IMR-90 (cell line): ENCODE measurements at regions not wholly inside any gene's neighbourhood (a gene's known extent, or its start where the extent isn't known, plus 50 kb on each side); places are given as distances from the start of the nearest gene placed in this dataset.

Experiments used
- ATAC-seq: fragments of 200-7000 bp; cut with Tn5 transposase; 2 replicates; pipeline ENCODE4 v1.9.1; 2020; ENCODE audit warnings: low read depth, mild to moderate bottlenecking, moderate library complexity
- BruUV-seq: library from RNA; stranded (reverse); fragments of 400-500 nt; replicated peaks from 2 replicates; lab custom pipeline; 2021; lab: Mats Ljungman, UMichigan
- CTCF ChIA-PET: fragments of 300-600 bp; formaldehyde crosslinking; extraction: SDS; loops from one replicate; lab custom pipeline; 2021; ENCODE audit warnings: antibody characterized with exemption; lab: Yijun Ruan, JAX
- POLR2A ChIA-PET: fragments of 300-600 bp; sonication (Branson Sonifier 250); formaldehyde crosslinking; loops from one replicate; lab custom pipeline; 2022; ENCODE audit warnings: antibody characterized with exemption; ENCODE audit not compliant: unreplicated experiment; lab: Charles Lee
- DNase-seq: peaks from one replicate; pipeline ENCODE4 v3.0.0; 2013
- H2AFZ ChIP-seq: replicated peaks from 2 replicates; pipeline ENCODE3; 2013; ENCODE audit warnings: low read length, mild to moderate bottlenecking; ENCODE audit not compliant: poor library complexity
- H2AK5ac ChIP-seq: 2 replicates; pipeline ENCODE4 v1.6.1; 2013; ENCODE audit warnings: low read depth, low read length, inconsistent platforms
- H2AK9ac ChIP-seq: replicated peaks from 2 replicates; pipeline ENCODE3; 2013; ENCODE audit warnings: mild to moderate bottlenecking, low read depth, low read length, moderate library complexity; ENCODE audit not compliant: poor library complexity
- H2BK120ac ChIP-seq: 2 replicates; pipeline ENCODE4 v1.6.1; 2013; ENCODE audit warnings: low read depth, low read length, inconsistent platforms
- H2BK15ac ChIP-seq: 3 replicates; pipeline ENCODE4 v1.6.1; 2013; ENCODE audit warnings: low read depth, low read length, inconsistent platforms
- H2BK20ac ChIP-seq: 2 replicates; pipeline ENCODE4 v1.6.1; 2013; ENCODE audit warnings: low read depth, mild to moderate bottlenecking, inconsistent platforms, low read length, moderate library complexity
- H2BK5ac ChIP-seq: 2 replicates; pipeline ENCODE4 v1.6.1; 2013; ENCODE audit warnings: mild to moderate bottlenecking, low read depth, low read length, inconsistent platforms; ENCODE audit not compliant: poor library complexity, severe bottlenecking
- H3K14ac ChIP-seq: replicated peaks from 2 replicates; pipeline ENCODE4 v1.6.1; 2013; ENCODE audit warnings: low read depth, low read length, inconsistent platforms
- H3K18ac ChIP-seq: 2 replicates; pipeline ENCODE4 v1.6.1; 2013; ENCODE audit warnings: low read depth, low read length, control low read depth
- H3K23ac ChIP-seq: 2 replicates; pipeline ENCODE4 v1.6.1; 2013; ENCODE audit warnings: low read depth, low read length, inconsistent platforms
- H3K27ac ChIP-seq: 2 replicates; pipeline ENCODE4 v1.5.1; 2013; ENCODE audit warnings: mild to moderate bottlenecking, control low read depth, low read length; ENCODE audit not compliant: insufficient read depth
- H3K27me3 ChIP-seq: 2 replicates; pipeline ENCODE4 v1.6.1; 2013; ENCODE audit warnings: low read length; ENCODE audit not compliant: control insufficient read depth, insufficient read depth
- H3K36me3 ChIP-seq: 2 replicates; pipeline ENCODE4 v1.6.1; 2013; ENCODE audit warnings: low read length, mixed read lengths; ENCODE audit not compliant: control insufficient read depth, insufficient read depth
- H3K4ac ChIP-seq: 2 replicates; pipeline ENCODE4 v1.6.1; 2013; ENCODE audit warnings: low read depth, low read length, inconsistent platforms
- H3K4me1 ChIP-seq: 2 replicates; pipeline ENCODE4 v1.6.1; 2013; ENCODE audit warnings: low read length, mixed read lengths; ENCODE audit not compliant: control insufficient read depth, insufficient read depth
- H3K4me2 ChIP-seq: 2 replicates; pipeline ENCODE4 v1.6.1; 2013; ENCODE audit warnings: low read depth, mild to moderate bottlenecking, control low read depth, low read length, moderate library complexity
- H3K4me3 ChIP-seq: 2 replicates; pipeline ENCODE4 v1.5.1; 2013; ENCODE audit warnings: low read depth, mild to moderate bottlenecking, control low read depth, low read length, moderate library complexity; ENCODE audit not compliant: insufficient read depth
- H3K56ac ChIP-seq: 2 replicates; pipeline ENCODE4 v1.6.1; 2013; ENCODE audit warnings: low read length, inconsistent platforms; ENCODE audit not compliant: insufficient read depth; ENCODE audit errors: extremely low read depth
- H3K79me1 ChIP-seq, 2 experiments: 2 replicates each; pipeline ENCODE4 v1.6.1; 2013; ENCODE audit warnings: low read length in 2 of 2, inconsistent platforms in 1 of 2, low read depth in 1 of 2
- H3K9ac ChIP-seq: 2 replicates; pipeline ENCODE4 v1.6.1; 2013; ENCODE audit warnings: low read depth, low read length, control low read depth
- H3K9me1 ChIP-seq: 2 replicates; pipeline ENCODE4 v1.6.1; 2013; ENCODE audit warnings: low read length, inconsistent platforms; ENCODE audit not compliant: insufficient read depth
- H3K9me3 ChIP-seq: 2 replicates; pipeline ENCODE4 v1.6.1; 2013; ENCODE audit warnings: low read length; ENCODE audit not compliant: control insufficient read depth, insufficient read depth
- H4K20me1 ChIP-seq: 2 replicates; pipeline ENCODE4 v1.6.1; 2013; ENCODE audit warnings: low read length, inconsistent platforms; ENCODE audit not compliant: insufficient read depth
- H4K5ac ChIP-seq: 2 replicates; pipeline ENCODE4 v1.6.1; 2013; ENCODE audit warnings: mild to moderate bottlenecking, low read depth, low read length, control low read depth
- H4K8ac ChIP-seq, 2 experiments: 2 replicates each; pipeline ENCODE4 v1.6.1; 2013; ENCODE audit warnings: low read depth in 2 of 2, low read length in 2 of 2, control low read depth in 1 of 2, inconsistent platforms in 1 of 2
- H4K91ac ChIP-seq: 2 replicates; pipeline ENCODE4 v1.6.1; 2013; ENCODE audit warnings: low read depth, low read length, inconsistent platforms; ENCODE audit not compliant: insufficient read depth
- BHLHE40 ChIP-seq: fragments of 150-350 bp; IDR thresholded peaks from 2 replicates; pipeline ENCODE4 v1.6.1; 2016; ENCODE audit warnings: mild to moderate bottlenecking, low read depth, low read length
- CEBPB ChIP-seq: IDR thresholded peaks from 2 replicates; pipeline ENCODE4 v1.6.1; 2012; ENCODE audit warnings: low read depth, low read length, improper control_type of control experiment
- CHD1 ChIP-seq: IDR thresholded peaks from 2 replicates; pipeline ENCODE4 v1.6.1; 2012; ENCODE audit warnings: low read depth, low read length, improper control_type of control experiment
- CTCF ChIP-seq: conservative IDR thresholded peaks from 2 replicates; pipeline ENCODE4 v1.5.1; 2012; ENCODE audit warnings: mild to moderate bottlenecking, low read depth, low read length, improper control_type of control experiment
- MAZ ChIP-seq: IDR thresholded peaks from 2 replicates; pipeline ENCODE4 v1.6.1; 2012; ENCODE audit warnings: low read depth, mild to moderate bottlenecking, low read length, improper control_type of control experiment, moderate library complexity, borderline replicate concordance
- POLR2A ChIP-seq: IDR thresholded peaks from 2 replicates; pipeline ENCODE4 v1.6.1; 2012; ENCODE audit warnings: mild to moderate bottlenecking, low read depth, low read length
- RCOR1 ChIP-seq: IDR thresholded peaks from 2 replicates; pipeline ENCODE4 v1.6.1; 2012; ENCODE audit warnings: mild to moderate bottlenecking, low read length, improper control_type of control experiment; ENCODE audit not compliant: insufficient replicate concordance
- SMC3 ChIP-seq: fragments of 150-350 bp; IDR thresholded peaks from 2 replicates; pipeline ENCODE4 v1.6.1; 2016; ENCODE audit warnings: low read depth, mild to moderate bottlenecking, antibody characterized with exemption, low read length, moderate library complexity
- WGBS, 2 experiments: methylation state at CpG; one replicate each; pipeline versions ENCODE4 v1.1.5 to v1.1.7; 2013; ENCODE audit warnings: missing lambda C conversion rate in 2 of 2; ENCODE audit not compliant: insufficient read length in 1 of 2; ENCODE audit errors: extremely low coverage in 2 of 2; 5-methylcytosine and 5-hydroxymethylcytosine counted together
- dilution Hi-C: fragments of 300-500 bp; cut with HindIII; formaldehyde crosslinking; loops from one replicate; pipeline ENCODE4 v1.14.3; 2018; ENCODE audit warnings: low sequenced_read_pairs; ENCODE audit not compliant: unreplicated experiment
- in situ Hi-C: fragments of 300-500 bp; cut with MboI; formaldehyde crosslinking; loops from 3 replicates; pipeline ENCODE4 v1.14.3; 2019; ENCODE audit warnings: low sequenced_read_pairs, inconsistent platforms, mixed read lengths
- intact Hi-C: fragments of 100-400 bp; cut with micrococcal nuclease; formaldehyde crosslinking; loops from 2 replicates; pipeline ENCODE4 v1.10.0; 2022

GRCh38 chr21:35382696-35383095 lies 333.6 kb upstream of the RUNX1 start:
- Histone ChIP-seq H3K9ac (no peak overlapping the region), H4K20me1 (no peaks in the 10 kb centered on the region), H2BK20ac (no peak overlapping the region), H3K27ac (no peak overlapping the region), H2AK5ac (no peak overlapping the region), H2BK120ac (no peak overlapping the region), H3K4me2 (no peak overlapping the region), H3K56ac (no peak overlapping the region), H2BK5ac (no peak overlapping the region), H2AFZ (no peak overlapping the region), H4K91ac (no peak overlapping the region), H3K18ac (no peak overlapping the region), H3K4me3 (no peak overlapping the region), H4K8ac (no peak overlapping the region), H3K4ac (no peak overlapping the region), H3K9me1 (no peaks in the 10 kb centered on the region), H3K14ac (no peak overlapping the region), H2AK9ac (no peak overlapping the region), H3K4me1 (no peaks in the 10 kb centered on the region), H3K79me1 (no peaks in the 10 kb centered on the region), H2BK15ac (no peak overlapping the region), H3K23ac (no peak overlapping the region), H3K36me3 (no peaks in the 10 kb centered on the region), H3K27me3 (no peaks in the 10 kb centered on the region), H3K9me3 (no peaks in the 10 kb centered on the region), H4K5ac (no peak overlapping the region)
- ChIA-PET POLR2A (no interaction called here), CTCF (interaction anchor here (0.8 kb wide), 1 partner anchor 19 kb away, joined by 4 read pairs; no protein-coding TSS in a partner anchor)
- DNase-seq (no peak), ATAC-seq (no peak)
- TF ChIP-seq MAZ (no peak), CTCF (no peak), RCOR1 (no peak), SMC3 (no peak), CEBPB (no peak), CHD1 (no peak), BHLHE40 (no peak), POLR2A (no peak)
- intact Hi-C loops (no loop called here), dilution Hi-C loops (no loop called here), in situ Hi-C loops (no loop called here)
- WGBS, 2 experiments, result no CpG with 5 or more reads among the region's 6 CpGs
- BruUV-seq, result no TSS peak
